ENCODE measurements at regions not wholly inside any gene's neighbourhood (a gene's known extent, or its start where the extent isn't known, plus 50 kb on each side); places are given as distances from the start of the nearest gene placed in this dataset.

DNA sequence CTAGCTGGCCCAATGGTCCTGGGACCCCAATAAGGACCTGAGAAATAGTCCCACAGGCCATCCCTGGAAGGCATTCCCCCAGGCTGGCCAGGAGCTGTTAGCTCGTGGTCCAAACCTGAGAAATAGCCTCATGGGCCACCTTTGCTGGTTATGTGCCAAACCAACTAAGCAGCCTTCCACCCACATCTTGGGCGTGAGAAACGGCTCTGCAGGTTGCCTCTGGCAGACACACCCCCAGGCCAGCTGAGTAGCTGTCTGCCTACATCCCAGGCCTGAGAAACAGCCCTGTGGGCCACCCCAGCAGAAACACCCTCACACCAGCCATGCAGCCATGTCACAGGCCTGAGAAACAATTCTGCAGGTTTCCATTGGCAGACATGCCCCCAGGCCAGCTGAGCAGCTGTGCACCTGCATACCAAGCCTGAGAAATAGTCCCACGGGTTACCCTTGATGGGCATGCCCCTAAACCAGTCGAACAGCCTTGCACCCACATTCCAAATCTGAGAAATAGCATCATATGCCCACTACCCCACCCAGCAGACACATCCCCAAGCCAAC, 567.8 kb upstream of the ID4 start:
- intact Hi-C loops (cut with micrococcal nuclease) (no loop called here), dilution Hi-C loops (cut with MboI; ENCODE audit: extremely low pct_ligation_motif_present, low sequenced_read_pairs) (no loop called here)
- no peak for FAIRE-seq
- H3K4me2 ChIP-seq (ENCODE audit: insufficient read depth, low read length): no peak overlapping the region
- no peak overlapping the region for H3K27ac ChIP-seq (ENCODE audit: insufficient read depth, low read depth, low read length)
- H3K79me2 ChIP-seq (ENCODE audit: control insufficient read depth, insufficient read depth, low read length): no peaks in the 10 kb centered on the region
- peaks cover 3% of the 10 kb centered on the region for H3K9me3 ChIP-seq (replicated peaks; ENCODE audit: control insufficient read depth, insufficient read depth, low read length)
- no peak overlapping the region for H2AFZ ChIP-seq (ENCODE audit: low read depth, low read length)
- H3K9me1 ChIP-seq (replicated peaks; ENCODE audit: control insufficient read depth, extremely low read depth, insufficient read depth, low read length): no peaks in the 10 kb centered on the region
- no peak overlapping the region for H3K9ac ChIP-seq (replicated peaks; ENCODE audit: extremely low read depth, insufficient read depth, low read length)
- no peaks in the 10 kb centered on the region for H3K36me3 ChIP-seq (ENCODE audit: control insufficient read depth in 2 of 2, extremely low read depth in 1 of 2, insufficient read depth in 2 of 2, low read length in 2 of 2)
- no peaks in the 10 kb centered on the region for H3K27me3 ChIP-seq (ENCODE audit: control insufficient read depth in 2 of 2, insufficient read depth in 2 of 2, low read length in 2 of 2)
- no peak for TF ChIP-seq EZH2 (IDR thresholded peaks at IDR 0.05; ENCODE audit: borderline replicate concordance, low read depth, low read length, severe bottlenecking)
- TF ChIP-seq, protein P1, sequence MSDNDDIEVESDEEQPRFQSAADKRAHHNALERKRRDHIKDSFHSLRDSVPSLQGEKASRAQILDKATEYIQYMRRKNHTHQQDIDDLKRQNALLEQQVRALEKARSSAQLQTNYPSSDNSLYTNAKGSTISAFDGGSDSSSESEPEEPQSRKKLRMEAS (IDR thresholded peaks at IDR 0.05; ENCODE audit: insufficient read depth, insufficient read length): no peak
- TF ChIP-seq, protein P2, sequence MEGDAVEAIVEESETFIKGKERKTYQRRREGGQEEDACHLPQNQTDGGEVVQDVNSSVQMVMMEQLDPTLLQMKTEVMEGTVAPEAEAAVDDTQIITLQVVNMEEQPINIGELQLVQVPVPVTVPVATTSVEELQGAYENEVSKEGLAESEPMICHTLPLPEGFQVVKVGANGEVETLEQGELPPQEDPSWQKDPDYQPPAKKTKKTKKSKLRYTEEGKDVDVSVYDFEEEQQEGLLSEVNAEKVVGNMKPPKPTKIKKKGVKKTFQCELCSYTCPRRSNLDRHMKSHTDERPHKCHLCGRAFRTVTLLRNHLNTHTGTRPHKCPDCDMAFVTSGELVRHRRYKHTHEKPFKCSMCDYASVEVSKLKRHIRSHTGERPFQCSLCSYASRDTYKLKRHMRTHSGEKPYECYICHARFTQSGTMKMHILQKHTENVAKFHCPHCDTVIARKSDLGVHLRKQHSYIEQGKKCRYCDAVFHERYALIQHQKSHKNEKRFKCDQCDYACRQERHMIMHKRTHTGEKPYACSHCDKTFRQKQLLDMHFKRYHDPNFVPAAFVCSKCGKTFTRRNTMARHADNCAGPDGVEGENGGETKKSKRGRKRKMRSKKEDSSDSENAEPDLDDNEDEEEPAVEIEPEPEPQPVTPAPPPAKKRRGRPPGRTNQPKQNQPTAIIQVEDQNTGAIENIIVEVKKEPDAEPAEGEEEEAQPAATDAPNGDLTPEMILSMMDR (IDR thresholded peaks at IDR 0.05; ENCODE audit: extremely low read depth in 1 of 2, insufficient read depth in 1 of 2, low read depth in 1 of 2, low read length in 2 of 2): no peak
- no peak for TF ChIP-seq POLR2AphosphoS5 (IDR thresholded peaks at IDR 0.05; ENCODE audit: insufficient read depth, low read depth, low read length)
- TF ChIP-seq FOS (IDR thresholded peaks at IDR 0.05; ENCODE audit: borderline replicate concordance, insufficient read depth, low read length): no peak
- no peak for TF ChIP-seq GATA2 (IDR thresholded peaks at IDR 0.05; ENCODE audit: insufficient read depth, insufficient read length, low read depth, low read length)
- TF ChIP-seq POLR2A (IDR thresholded peaks at IDR 0.05; ENCODE audit: low read depth, low read length): no peak
- TF ChIP-seq JUN (IDR thresholded peaks at IDR 0.05; ENCODE audit: borderline replicate concordance, insufficient read depth, insufficient read length, low read depth): no peak
- no peak for TF ChIP-seq MYC (IDR thresholded peaks at IDR 0.05; ENCODE audit: low read depth, low read length)
- BruUV-seq (replicated peaks): no TSS peak
- no peak overlapping the region for H3K4me3 ChIP-seq (replicated peaks in 1 of 3; ENCODE audit: insufficient read depth in 1 of 3, low read depth in 1 of 3, low read length in 3 of 3)
- POLR2A ChIA-PET: no interaction called here
- no peaks in the 10 kb centered on the region for H3K4me1 ChIP-seq (ENCODE audit: control insufficient read depth, extremely low read depth, insufficient read depth, low read length)
- DNase-seq (ENCODE audit: low read depth, low spot score): no peak
- H4K20me1 ChIP-seq (replicated peaks; ENCODE audit: control insufficient read depth, extremely low read depth, insufficient read depth, low read length): no peaks in the 10 kb centered on the region
- CTCF ChIA-PET: no interaction called here

Data from endothelial cell of umbilical vein (primary cell).